Mesothelial cell of epicardium (in vitro differentiated cells): ENCODE measurements at regions not wholly inside any gene's neighbourhood (a gene's known extent, or its start where the extent isn't known, plus 50 kb on each side); places are given as distances from the start of the nearest gene placed in this dataset.
"Not testable (repeated sequence)": the region's sequence is repeated elsewhere in the genome, so short reads cannot be mapped to it uniquely, and the experiment has no call there.

Source experiments
- DNase-seq, 2 experiments: peaks; one replicate each; pipeline ENCODE4 v3.0.0; 2021; ENCODE audit warnings: low spot score in 2 of 2; ENCODE audit not compliant: unreplicated experiment in 2 of 2
- H3K27ac Mint-ChIP-seq: 2 replicates; pipeline ENCODE4 v1.8.0; 2021; ENCODE audit warnings: mixed read lengths
- H3K27me3 Mint-ChIP-seq: 2 replicates; pipeline ENCODE4 v1.8.0; 2021; ENCODE audit warnings: low read depth, mixed read lengths
- H3K36me3 Mint-ChIP-seq: 2 replicates; pipeline ENCODE4 v1.8.0; 2021; ENCODE audit warnings: mixed read lengths
- H3K4me1 Mint-ChIP-seq: 2 replicates; pipeline ENCODE4 v1.8.0; 2021; ENCODE audit warnings: mixed read lengths
- H3K4me3 Mint-ChIP-seq: 2 replicates; pipeline ENCODE4 v1.8.0; 2021; ENCODE audit warnings: mild to moderate bottlenecking, moderate library complexity, mixed read lengths
- H3K9me3 Mint-ChIP-seq: 2 replicates; pipeline ENCODE4 v1.8.0; 2021; ENCODE audit warnings: mixed read lengths
- TF ChIP-seq, protein P1 (sequence below): fragments of 200-600 bp; sonication (generic); IDR thresholded peaks from one replicate; pipeline ENCODE4 v1.5.0; 2021; ENCODE audit warnings: antibody characterized with exemption; ENCODE audit not compliant: unreplicated experiment

DNA sequence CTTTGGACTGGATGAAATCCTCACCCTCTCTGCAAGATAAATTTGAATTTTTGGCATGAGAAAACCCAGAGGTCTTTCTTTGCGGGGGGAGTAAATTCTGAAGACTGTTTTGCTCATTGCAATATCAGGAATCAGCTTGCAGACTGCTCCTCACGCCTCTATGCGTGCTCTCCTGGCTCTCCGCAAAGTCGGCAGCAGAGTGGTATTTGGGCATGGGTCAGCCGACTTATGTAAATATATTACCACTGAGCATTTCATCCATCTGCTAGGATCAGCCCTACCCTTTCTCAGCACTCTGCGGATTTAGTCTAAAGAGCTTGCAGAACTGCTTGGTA, 288.0 kb downstream of the ASMT start:
- Mint-ChIP-seq H3K4me3 (no peak overlapping the region), H3K36me3 (no peaks in the 10 kb centered on the region), H3K27me3 (peaks cover 2% of the 10 kb centered on the region), H3K27ac (no peak overlapping the region), H3K4me1 (no peaks in the 10 kb centered on the region), H3K9me3 (no peaks in the 10 kb centered on the region)
- DNase-seq = no peak
- TF ChIP-seq, protein P1, sequence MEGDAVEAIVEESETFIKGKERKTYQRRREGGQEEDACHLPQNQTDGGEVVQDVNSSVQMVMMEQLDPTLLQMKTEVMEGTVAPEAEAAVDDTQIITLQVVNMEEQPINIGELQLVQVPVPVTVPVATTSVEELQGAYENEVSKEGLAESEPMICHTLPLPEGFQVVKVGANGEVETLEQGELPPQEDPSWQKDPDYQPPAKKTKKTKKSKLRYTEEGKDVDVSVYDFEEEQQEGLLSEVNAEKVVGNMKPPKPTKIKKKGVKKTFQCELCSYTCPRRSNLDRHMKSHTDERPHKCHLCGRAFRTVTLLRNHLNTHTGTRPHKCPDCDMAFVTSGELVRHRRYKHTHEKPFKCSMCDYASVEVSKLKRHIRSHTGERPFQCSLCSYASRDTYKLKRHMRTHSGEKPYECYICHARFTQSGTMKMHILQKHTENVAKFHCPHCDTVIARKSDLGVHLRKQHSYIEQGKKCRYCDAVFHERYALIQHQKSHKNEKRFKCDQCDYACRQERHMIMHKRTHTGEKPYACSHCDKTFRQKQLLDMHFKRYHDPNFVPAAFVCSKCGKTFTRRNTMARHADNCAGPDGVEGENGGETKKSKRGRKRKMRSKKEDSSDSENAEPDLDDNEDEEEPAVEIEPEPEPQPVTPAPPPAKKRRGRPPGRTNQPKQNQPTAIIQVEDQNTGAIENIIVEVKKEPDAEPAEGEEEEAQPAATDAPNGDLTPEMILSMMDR = no peak

DNA sequence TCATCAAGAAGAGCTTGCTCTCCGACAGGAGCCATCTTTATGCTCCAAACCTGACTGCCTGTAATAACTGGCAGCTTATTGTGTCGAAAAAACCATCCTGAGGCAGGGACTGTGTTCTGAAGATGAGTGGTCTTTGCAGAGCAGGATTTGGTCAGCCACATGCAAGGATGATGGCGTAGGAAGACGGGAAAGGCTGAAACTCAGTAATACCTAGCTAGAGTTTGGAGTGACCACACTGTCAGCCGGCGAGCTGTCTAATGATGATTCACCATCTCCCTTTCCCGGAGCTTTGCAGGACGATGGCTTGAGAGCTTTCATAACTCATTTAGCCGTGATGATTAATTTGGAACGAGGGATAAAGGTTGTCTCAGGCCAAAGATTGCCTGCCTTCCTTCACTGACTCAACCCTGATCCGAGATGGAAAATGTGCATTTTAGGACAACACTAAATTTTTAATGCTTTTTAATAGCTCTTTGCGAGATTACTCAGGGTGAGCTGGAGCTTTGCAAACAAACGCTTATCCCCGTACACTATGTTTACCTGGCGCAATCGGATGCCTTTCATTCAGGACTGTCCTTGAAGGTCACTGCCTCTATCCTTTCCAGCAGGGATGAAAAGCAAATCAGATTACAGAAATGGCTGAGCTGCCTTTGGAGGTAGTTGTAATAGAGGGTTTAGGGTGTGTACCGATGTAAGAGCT, 288.5 kb downstream of the ASMT start:
- Mint-ChIP-seq H3K4me1 (no peaks in the 10 kb centered on the region), H3K27ac (no peak overlapping the region), H3K4me3 (no peak overlapping the region), H3K27me3 (peaks cover 2% of the 10 kb centered on the region), H3K9me3 (no peaks in the 10 kb centered on the region), H3K36me3 (no peaks in the 10 kb centered on the region)
- TF ChIP-seq, protein P1 = no peak
- no peak for DNase-seq

DNA sequence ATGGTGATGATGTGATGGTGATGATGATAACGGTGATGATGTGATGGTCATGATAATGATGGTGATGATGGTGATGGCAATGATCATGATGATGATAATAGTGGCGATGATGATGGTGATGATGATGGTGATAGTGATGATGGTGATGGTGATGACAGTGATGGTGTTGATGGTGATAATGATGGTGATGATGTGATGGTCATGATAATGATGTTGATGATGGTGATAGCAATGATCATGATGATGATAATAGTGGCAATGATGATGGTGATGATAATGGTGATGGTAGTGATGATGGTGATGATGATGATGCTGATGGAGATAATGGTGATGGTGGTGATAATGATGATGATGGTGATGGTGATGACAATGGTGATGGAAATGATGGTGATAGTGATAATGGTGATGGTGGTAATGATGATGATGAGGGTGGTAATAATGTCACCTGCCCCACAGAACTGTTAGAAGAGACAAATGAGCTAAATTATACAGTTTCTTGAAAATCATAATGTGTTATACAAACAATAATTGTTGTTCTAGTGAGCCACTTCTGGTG, 289.9 kb downstream of the ASMT start:
- no peak overlapping the region for H3K27ac Mint-ChIP-seq
- H3K36me3 Mint-ChIP-seq = no peaks in the 10 kb centered on the region
- no peak overlapping the region for H3K4me3 Mint-ChIP-seq
- no peaks in the 10 kb centered on the region for H3K4me1 Mint-ChIP-seq
- TF ChIP-seq, protein P1 = no peak
- DNase-seq = no peak
- peaks cover 2% of the 10 kb centered on the region for H3K27me3 Mint-ChIP-seq
- H3K9me3 Mint-ChIP-seq = no peaks in the 10 kb centered on the region

DNA sequence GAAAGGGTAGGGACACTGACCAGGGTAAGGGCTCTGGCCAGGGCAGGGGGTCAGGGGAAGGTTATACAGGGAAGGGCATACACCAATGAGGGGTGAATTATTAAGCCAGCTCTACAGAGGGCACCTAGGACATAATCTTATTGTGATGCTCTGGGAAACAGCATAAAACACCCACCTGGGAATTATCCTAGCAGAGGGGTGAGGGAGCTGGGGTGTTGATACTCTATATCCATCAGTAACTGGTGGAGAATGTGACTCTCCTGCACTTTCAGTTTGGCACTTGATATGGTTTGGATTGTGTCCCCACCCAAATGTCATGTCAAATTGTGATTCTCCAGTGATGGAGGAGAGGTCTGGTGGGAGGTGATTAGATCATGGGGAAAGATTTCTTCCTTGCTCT, 291.2 kb downstream of the ASMT start:
- Mint-ChIP-seq H3K4me3 (no peak overlapping the region), H3K27me3 (peaks cover 11% of the 10 kb centered on the region), H3K27ac (no peak overlapping the region), H3K4me1 (no peaks in the 10 kb centered on the region), H3K36me3 (no peaks in the 10 kb centered on the region), H3K9me3 (no peaks in the 10 kb centered on the region)
- DNase-seq = no peak
- TF ChIP-seq, protein P1 = no peak

DNA sequence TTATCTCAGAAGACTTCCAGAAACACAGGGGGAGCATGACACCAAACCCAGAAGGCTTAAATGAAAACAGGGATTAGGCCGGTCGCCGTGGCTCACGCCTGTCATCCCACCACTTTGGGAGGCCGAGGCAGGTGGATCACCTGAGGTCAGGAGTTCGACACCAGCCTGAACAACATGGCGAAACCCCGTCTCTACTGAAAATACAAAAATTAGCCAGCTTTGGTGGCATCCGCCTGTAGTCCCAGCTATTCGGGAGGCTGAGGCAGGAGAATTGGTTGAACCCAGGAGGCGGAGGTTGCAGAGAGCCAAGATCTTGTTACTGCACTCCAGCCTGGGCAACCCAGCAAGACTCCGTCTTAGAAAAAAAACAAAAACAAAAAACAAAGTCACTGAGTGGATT, 294.1 kb downstream of the ASMT start:
- not testable (repeated sequence) for H3K36me3 Mint-ChIP-seq, H3K4me1 Mint-ChIP-seq, DNase-seq, H3K27ac Mint-ChIP-seq, H3K9me3 Mint-ChIP-seq, H3K4me3 Mint-ChIP-seq
- H3K27me3 Mint-ChIP-seq = peaks cover 21% of the 10 kb centered on the region

DNA sequence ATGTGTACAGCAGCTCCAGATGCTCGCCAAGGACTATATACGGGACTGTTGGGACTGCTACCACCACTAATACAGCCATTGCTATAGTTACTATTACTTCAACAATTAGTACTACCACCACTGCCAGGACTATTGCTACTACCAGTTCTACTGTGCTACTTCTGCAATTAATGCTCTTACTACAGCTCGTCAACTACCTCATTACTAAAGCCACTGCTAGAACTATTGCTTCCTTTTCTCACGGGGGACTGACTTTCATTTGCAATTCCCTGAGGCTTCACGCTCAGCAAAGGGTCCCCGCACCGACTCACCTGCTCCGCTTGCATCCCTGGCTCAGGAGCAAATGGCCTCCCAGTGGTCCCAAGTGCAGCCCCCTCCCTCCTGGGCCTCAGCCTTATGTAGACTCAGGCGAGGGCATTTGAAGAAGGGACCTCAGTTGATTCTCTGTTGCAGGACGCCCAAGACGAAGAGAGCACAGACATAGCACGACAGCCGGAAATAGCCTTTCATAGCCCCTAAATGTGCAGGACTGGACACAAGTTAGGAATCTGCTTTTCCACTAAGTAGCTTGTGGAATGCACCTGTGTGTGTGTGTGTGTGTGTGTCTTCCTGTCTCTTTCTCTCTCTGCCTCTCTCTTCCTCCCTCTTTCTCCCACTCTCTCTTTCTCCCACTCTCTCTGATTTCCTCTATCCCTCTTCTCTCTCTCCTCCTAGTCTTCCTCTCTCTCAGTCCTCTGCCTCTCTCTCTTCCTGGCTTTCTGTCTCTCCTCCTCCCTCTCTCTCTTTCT, 294.8 kb downstream of the ASMT start:
- Mint-ChIP-seq H3K9me3 (no peaks in the 10 kb centered on the region), H3K27ac (no peak overlapping the region), H3K36me3 (no peaks in the 10 kb centered on the region), H3K4me3 (no peak overlapping the region), H3K4me1 (no peaks in the 10 kb centered on the region), H3K27me3 (peaks cover 21% of the 10 kb centered on the region)
- no peak for DNase-seq
- TF ChIP-seq, protein P1 = no peak
